KMS-11 (cell line): ENCODE measurements at regions not wholly inside any gene's neighbourhood (a gene's known extent, or its start where the extent isn't known, plus 50 kb on each side); places are given as distances from the start of the nearest gene placed in this dataset.

Experiments
- H2AFZ ChIP-seq: fragments of 200-600 bp; sonication (generic); 2 replicates; pipeline ENCODE4 v1.6.1; 2016; ENCODE audit warnings: antibody characterized with exemption, mixed run types, low read depth
- H3K27ac ChIP-seq: fragments of 200-600 bp; sonication (generic); 2 replicates; pipeline ENCODE4 v1.6.1; 2016; ENCODE audit warnings: mild to moderate bottlenecking, mixed run types
- H3K27me3 ChIP-seq: fragments of 200-600 bp; sonication (generic); 2 replicates; pipeline ENCODE4 v1.6.1; 2017; ENCODE audit warnings: mild to moderate bottlenecking, low read depth, mixed run types, moderate library complexity; ENCODE audit not compliant: insufficient read depth
- H3K36me3 ChIP-seq: fragments of 200-600 bp; sonication (generic); 2 replicates; pipeline ENCODE4 v1.6.1; 2017; ENCODE audit warnings: mild to moderate bottlenecking, mixed run types; ENCODE audit not compliant: insufficient read depth
- H3K4me1 ChIP-seq: fragments of 200-600 bp; sonication (generic); 2 replicates; pipeline ENCODE4 v1.6.1; 2016; ENCODE audit warnings: mild to moderate bottlenecking, low read depth, mixed run types; ENCODE audit not compliant: poor library complexity, severe bottlenecking
- H3K4me2 ChIP-seq: fragments of 200-600 bp; sonication (generic); 2 replicates; pipeline ENCODE4 v1.7.0; 2016; ENCODE audit warnings: mild to moderate bottlenecking, mixed run types
- H3K4me3 ChIP-seq: fragments of 200-600 bp; sonication (generic); IDR thresholded peaks from 2 replicates; pipeline ENCODE4 v1.6.1; 2017; ENCODE audit warnings: low read depth, low read length, mixed read lengths; ENCODE audit not compliant: insufficient read depth
- H3K79me2 ChIP-seq: fragments of 200-600 bp; sonication (generic); 2 replicates; pipeline ENCODE4 v1.6.1; 2016; ENCODE audit warnings: low read depth, mixed run types; ENCODE audit not compliant: insufficient read depth
- H3K9ac ChIP-seq: fragments of 200-600 bp; sonication (generic); 2 replicates; pipeline ENCODE4 v1.6.1; 2016; ENCODE audit warnings: mild to moderate bottlenecking, mixed run types
- H4K20me1 ChIP-seq: fragments of 200-600 bp; sonication (generic); 2 replicates; pipeline ENCODE4 v1.6.1; 2016; ENCODE audit warnings: mild to moderate bottlenecking, mixed run types; ENCODE audit not compliant: insufficient read depth
- TF ChIP-seq, protein P1 (sequence below): fragments of 200-600 bp; sonication (generic); conservative IDR thresholded peaks from 2 replicates; pipeline ENCODE4 v1.6.1; 2017; ENCODE audit warnings: low read depth, mild to moderate bottlenecking, antibody characterized with exemption, low read length, moderate library complexity, mixed read lengths

DNA sequence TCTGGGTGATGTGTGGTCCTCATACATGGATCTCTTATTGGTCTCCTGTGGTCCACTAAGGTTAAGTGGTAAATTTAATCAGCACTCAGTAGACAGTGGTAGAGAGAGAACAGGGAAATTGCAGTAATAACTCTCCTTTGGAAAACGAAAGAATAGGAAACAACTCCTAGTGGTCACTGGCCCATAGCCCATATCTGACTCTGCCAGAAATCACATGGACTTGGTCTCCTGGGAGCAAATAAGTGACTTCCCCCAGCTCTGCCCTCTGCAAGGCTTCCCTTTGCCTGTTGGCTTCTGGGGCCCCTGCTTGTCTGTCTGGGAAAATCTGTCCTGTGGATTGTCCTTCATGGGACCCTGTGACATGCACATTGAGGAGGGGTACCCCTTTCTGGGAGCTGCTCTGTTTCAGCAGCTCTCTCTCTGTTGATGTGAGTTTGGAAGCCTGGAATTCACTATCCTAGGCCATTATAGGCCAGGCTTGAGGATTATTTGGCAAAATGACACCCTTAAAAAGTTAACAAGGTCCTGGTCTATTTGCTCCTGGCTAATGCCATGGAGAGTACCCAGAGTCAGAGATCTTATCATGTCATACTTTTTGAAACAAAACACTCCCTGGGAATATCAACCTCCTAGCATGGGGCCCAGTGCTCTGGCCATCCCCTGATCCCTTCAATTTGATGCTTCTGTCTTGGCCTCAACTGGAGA, 58.0 kb upstream of the HNF1B start:
- no peak overlapping the region for H3K27ac ChIP-seq

DNA sequence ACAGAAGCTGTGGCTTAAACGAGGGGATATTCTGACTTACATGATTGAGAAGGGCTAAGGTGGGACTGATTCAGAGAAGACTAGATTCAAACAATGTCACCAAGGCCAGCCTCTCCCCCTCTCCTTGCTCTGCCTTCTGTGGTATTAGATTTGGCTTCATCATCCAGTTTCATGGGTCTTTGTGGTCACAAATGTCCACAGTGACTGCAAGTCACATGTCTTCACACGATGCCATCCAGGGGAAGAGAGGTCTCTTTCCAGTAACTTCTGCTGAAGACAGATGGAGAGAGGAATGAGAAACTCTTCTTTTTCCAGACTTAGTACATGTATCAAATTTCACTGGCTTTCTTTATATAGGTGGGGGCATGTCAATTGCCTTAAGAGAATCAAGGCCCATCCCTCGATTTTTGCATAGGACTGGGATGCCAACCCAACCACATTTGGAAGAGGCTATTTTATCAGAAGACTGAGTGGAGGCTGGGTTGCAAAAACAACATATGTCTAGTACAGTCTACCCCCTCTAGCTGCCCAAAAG, 57.3 kb upstream of the HNF1B start:
- Histone ChIP-seq H3K4me1 (peaks cover 12% of the 10 kb centered on the region), H3K4me2 (no peak overlapping the region; the same call in 1 of the 2 replicates), H3K4me3 (no peak overlapping the region), H3K27ac (no peak overlapping the region), H3K36me3 (no peaks in the 10 kb centered on the region), H4K20me1 (no peaks in the 10 kb centered on the region), H2AFZ (no peak overlapping the region; the same call in 1 of the 2 replicates), H3K9ac (no peak overlapping the region), H3K79me2 (no peaks in the 10 kb centered on the region), H3K27me3 (no peaks in the 10 kb centered on the region)
- TF ChIP-seq, protein P1, sequence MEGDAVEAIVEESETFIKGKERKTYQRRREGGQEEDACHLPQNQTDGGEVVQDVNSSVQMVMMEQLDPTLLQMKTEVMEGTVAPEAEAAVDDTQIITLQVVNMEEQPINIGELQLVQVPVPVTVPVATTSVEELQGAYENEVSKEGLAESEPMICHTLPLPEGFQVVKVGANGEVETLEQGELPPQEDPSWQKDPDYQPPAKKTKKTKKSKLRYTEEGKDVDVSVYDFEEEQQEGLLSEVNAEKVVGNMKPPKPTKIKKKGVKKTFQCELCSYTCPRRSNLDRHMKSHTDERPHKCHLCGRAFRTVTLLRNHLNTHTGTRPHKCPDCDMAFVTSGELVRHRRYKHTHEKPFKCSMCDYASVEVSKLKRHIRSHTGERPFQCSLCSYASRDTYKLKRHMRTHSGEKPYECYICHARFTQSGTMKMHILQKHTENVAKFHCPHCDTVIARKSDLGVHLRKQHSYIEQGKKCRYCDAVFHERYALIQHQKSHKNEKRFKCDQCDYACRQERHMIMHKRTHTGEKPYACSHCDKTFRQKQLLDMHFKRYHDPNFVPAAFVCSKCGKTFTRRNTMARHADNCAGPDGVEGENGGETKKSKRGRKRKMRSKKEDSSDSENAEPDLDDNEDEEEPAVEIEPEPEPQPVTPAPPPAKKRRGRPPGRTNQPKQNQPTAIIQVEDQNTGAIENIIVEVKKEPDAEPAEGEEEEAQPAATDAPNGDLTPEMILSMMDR: no peak

More for the DNA sequence above, 58.0 kb upstream of the HNF1B start:
- H3K27me3 ChIP-seq: no peaks in the 10 kb centered on the region
- peaks cover 12% of the 10 kb centered on the region for H3K4me1 ChIP-seq
- no peak overlapping the region; the same call in 1 of the 2 replicates for H3K4me2 ChIP-seq
- no peak overlapping the region for H3K9ac ChIP-seq
- no peaks in the 10 kb centered on the region for H3K79me2 ChIP-seq
- no peaks in the 10 kb centered on the region for H3K36me3 ChIP-seq
- H3K4me3 ChIP-seq: no peak overlapping the region
- no peak overlapping the region; the same call in 1 of the 2 replicates for H2AFZ ChIP-seq
- TF ChIP-seq, protein P1: no peak
- H4K20me1 ChIP-seq: no peaks in the 10 kb centered on the region

- no peak overlapping the region for H3K4me2 ChIP-seq
Observed at GRCh38 chr17:37801171-37801570, 56.3 kb upstream of the HNF1B start.

GRCh38 chr17:37797206-37797605, 52.3 kb upstream of the HNF1B start:
- Histone ChIP-seq H3K27me3 (no peaks in the 10 kb centered on the region), H2AFZ (no peak overlapping the region), H3K36me3 (no peaks in the 10 kb centered on the region), H3K9ac (no peak overlapping the region), H3K79me2 (no peaks in the 10 kb centered on the region), H3K4me3 (no peak overlapping the region), H3K4me1 (peaks cover 8% of the 10 kb centered on the region), H3K4me2 (no peak overlapping the region), H4K20me1 (no peaks in the 10 kb centered on the region), H3K27ac (no peak overlapping the region)
- TF ChIP-seq, protein P1: no peak

More at GRCh38 chr17:37801171-37801570, 56.3 kb upstream of the HNF1B start:
- Histone ChIP-seq H3K27me3 (no peaks in the 10 kb centered on the region), H3K79me2 (no peaks in the 10 kb centered on the region), H3K9ac (no peak overlapping the region), H3K36me3 (no peaks in the 10 kb centered on the region), H3K4me1 (peaks cover 12% of the 10 kb centered on the region), H2AFZ (no peak overlapping the region), H3K27ac (no peak overlapping the region), H3K4me3 (no peak overlapping the region), H4K20me1 (no peaks in the 10 kb centered on the region)
- TF ChIP-seq, protein P1: no peak
